WTC11 (cell line): ENCODE measurements at regions not wholly inside any gene's neighbourhood (a gene's known extent, or its start where the extent isn't known, plus 50 kb on each side); places are given as distances from the start of the nearest gene placed in this dataset.

ENCODE experiments used
- ATAC-seq: fragments of 200-7000 bp; cut with Tn5 transposase; 2 replicates; pipeline ENCODE4 v1.10.0; 2021; ENCODE audit warnings: mild to moderate bottlenecking, moderate library complexity
- CTCF ChIA-PET: fragments of 300-600 bp; sonication (Branson Sonifier 250); formaldehyde crosslinking; loops from one replicate; lab custom pipeline; 2021; ENCODE audit warnings: antibody characterized with exemption; lab: Charles Lee
- POLR2A ChIA-PET: fragments of 350-600 bp; sonication (Branson Sonifier 250); formaldehyde crosslinking; loops from one replicate; lab custom pipeline; 2021; ENCODE audit warnings: antibody characterized with exemption; lab: Charles Lee
- DNase-seq: peaks from one replicate; pipeline ENCODE4 v3.0.0; 2021; ENCODE audit warnings: low spot score
- H3K27ac Mint-ChIP-seq: 2 replicates; pipeline ENCODE4 v1.8.0; 2021; ENCODE audit warnings: mixed read lengths
- H3K27me3 Mint-ChIP-seq: 2 replicates; pipeline ENCODE4 v1.8.0; 2021; ENCODE audit warnings: low read depth, mild to moderate bottlenecking, moderate library complexity, mixed read lengths
- H3K36me3 Mint-ChIP-seq: 2 replicates; pipeline ENCODE4 v1.8.0; 2021; ENCODE audit warnings: mixed read lengths
- H3K4me1 Mint-ChIP-seq: 2 replicates; pipeline ENCODE4 v1.8.0; 2022; ENCODE audit warnings: mixed read lengths
- H3K4me3 Mint-ChIP-seq: 2 replicates; pipeline ENCODE4 v1.8.0; 2021; ENCODE audit warnings: mild to moderate bottlenecking, moderate library complexity, mixed read lengths
- H3K9me3 Mint-ChIP-seq: 2 replicates; pipeline ENCODE4 v1.8.0; 2021; ENCODE audit warnings: mixed read lengths
- CREB1 ChIP-seq: sonication (generic); formaldehyde crosslinking; IDR thresholded peaks from 2 replicates; pipeline ENCODE4 v1.8.0; 2023; ENCODE audit warnings: mild to moderate bottlenecking, missing genetic modification reagents
- ELF4 ChIP-seq: sonication (generic); formaldehyde crosslinking; IDR thresholded peaks from 2 replicates; pipeline ENCODE4 v1.8.1; 2022; ENCODE audit warnings: low read depth, mild to moderate bottlenecking, moderate library complexity, missing genetic modification reagents
- FOXP1 ChIP-seq: sonication (generic); formaldehyde crosslinking; IDR thresholded peaks from 2 replicates; pipeline ENCODE4 v1.8.0; 2022; ENCODE audit warnings: missing genetic modification reagents, mild to moderate bottlenecking, moderate library complexity, borderline replicate concordance
- HMGA2 ChIP-seq: fragments of 250-450 bp; sonication (Bioruptor Pico); IDR thresholded peaks from 2 replicates; pipeline ENCODE4 v1.4.0; 2021; ENCODE audit warnings: mild to moderate bottlenecking, moderate library complexity
- MXD4 ChIP-seq: fragments of 250-450 bp; sonication (Bioruptor Pico); IDR thresholded peaks from 2 replicates; pipeline ENCODE4 v1.8.0; 2021; ENCODE audit warnings: mild to moderate bottlenecking, moderate library complexity, borderline replicate concordance
- MYBL2 ChIP-seq: sonication (generic); formaldehyde crosslinking; IDR thresholded peaks from 2 replicates; pipeline ENCODE4 v1.8.1; 2023; ENCODE audit warnings: mild to moderate bottlenecking, moderate library complexity, missing genetic modification reagents
- NFATC4 ChIP-seq: fragments of 250-450 bp; sonication (Bioruptor Pico); IDR thresholded peaks from 2 replicates; pipeline ENCODE4 v1.9.0; 2021; ENCODE audit warnings: mild to moderate bottlenecking
- NFYB ChIP-seq: sonication (generic); formaldehyde crosslinking; conservative IDR thresholded peaks from 2 replicates; pipeline ENCODE4 v1.8.0; 2022; ENCODE audit warnings: low read depth, missing genetic modification reagents
- NR2C2 ChIP-seq: sonication (generic); formaldehyde crosslinking; IDR thresholded peaks from 2 replicates; pipeline ENCODE4 v1.8.0; 2022; ENCODE audit warnings: mild to moderate bottlenecking, missing genetic modification reagents
- PRRX2 ChIP-seq: fragments of 250-450 bp; sonication (Bioruptor Pico); IDR thresholded peaks from 2 replicates; pipeline ENCODE4 v1.8.0; 2021; ENCODE audit warnings: mild to moderate bottlenecking
- RORB ChIP-seq: fragments of 250-450 bp; sonication (Bioruptor Pico); IDR thresholded peaks from 2 replicates; pipeline ENCODE4 v1.9.0; 2021; ENCODE audit warnings: mild to moderate bottlenecking
- SMAD4 ChIP-seq: sonication (generic); formaldehyde crosslinking; IDR thresholded peaks from 2 replicates; pipeline ENCODE4 v1.8.0; 2022; ENCODE audit warnings: mild to moderate bottlenecking, missing genetic modification reagents
- SP1 ChIP-seq: sonication (generic); formaldehyde crosslinking; conservative IDR thresholded peaks from 2 replicates; pipeline ENCODE4 v1.8.1; 2022; ENCODE audit warnings: missing genetic modification reagents
- TEAD1 ChIP-seq: sonication (generic); formaldehyde crosslinking; IDR thresholded peaks from 2 replicates; pipeline ENCODE4 v1.8.0; 2022; ENCODE audit warnings: mild to moderate bottlenecking, missing genetic modification reagents
- ZBTB21 ChIP-seq: sonication (generic); formaldehyde crosslinking; IDR thresholded peaks from 2 replicates; pipeline ENCODE4 v1.8.1; 2023; ENCODE audit warnings: mild to moderate bottlenecking, missing genetic modification reagents, borderline replicate concordance
- ZNF121 ChIP-seq: sonication (generic); formaldehyde crosslinking; IDR thresholded peaks from 2 replicates; pipeline ENCODE4 v1.8.0; 2023; ENCODE audit warnings: missing genetic modification reagents
- ZNF317 ChIP-seq: sonication (generic); formaldehyde crosslinking; IDR thresholded peaks from 2 replicates; pipeline ENCODE4 v1.8.1; 2023; ENCODE audit warnings: low read depth, mild to moderate bottlenecking, moderate library complexity, missing genetic modification reagents, borderline replicate concordance
- TF ChIP-seq, protein P1 (sequence below): fragments of 250-450 bp; sonication (Bioruptor Pico); conservative IDR thresholded peaks from 2 replicates; pipeline ENCODE4 v1.9.0; 2021; ENCODE audit warnings: mild to moderate bottlenecking
- TF ChIP-seq, protein P2 (sequence below): fragments of 250-450 bp; sonication (Bioruptor Pico); IDR thresholded peaks from 2 replicates; pipeline ENCODE4 v1.9.0; 2021; ENCODE audit warnings: mild to moderate bottlenecking
- TF ChIP-seq, protein P3 (sequence below): sonication (generic); formaldehyde crosslinking; IDR thresholded peaks from 2 replicates; pipeline ENCODE4 v1.8.1; 2023; ENCODE audit warnings: mild to moderate bottlenecking, missing genetic modification reagents
- TF ChIP-seq, protein P4 (sequence below): sonication (generic); formaldehyde crosslinking; IDR thresholded peaks from 2 replicates; pipeline ENCODE4 v1.8.0; 2022; ENCODE audit warnings: mild to moderate bottlenecking, missing genetic modification reagents
- TF ChIP-seq, protein P5 (sequence below): sonication (generic); formaldehyde crosslinking; IDR thresholded peaks from 2 replicates; pipeline ENCODE4 v1.8.0; 2023; ENCODE audit warnings: mild to moderate bottlenecking, missing genetic modification reagents
- TF ChIP-seq, protein P6 (sequence below): sonication (generic); formaldehyde crosslinking; conservative IDR thresholded peaks from 2 replicates; pipeline ENCODE4 v1.8.1; 2023; ENCODE audit warnings: mild to moderate bottlenecking, low read depth, missing genetic modification reagents, moderate library complexity
- TF ChIP-seq, protein P7 (sequence below): sonication (generic); formaldehyde crosslinking; IDR thresholded peaks from 2 replicates; pipeline ENCODE4 v1.8.1; 2023; ENCODE audit warnings: mild to moderate bottlenecking, moderate library complexity, missing genetic modification reagents

DNA sequence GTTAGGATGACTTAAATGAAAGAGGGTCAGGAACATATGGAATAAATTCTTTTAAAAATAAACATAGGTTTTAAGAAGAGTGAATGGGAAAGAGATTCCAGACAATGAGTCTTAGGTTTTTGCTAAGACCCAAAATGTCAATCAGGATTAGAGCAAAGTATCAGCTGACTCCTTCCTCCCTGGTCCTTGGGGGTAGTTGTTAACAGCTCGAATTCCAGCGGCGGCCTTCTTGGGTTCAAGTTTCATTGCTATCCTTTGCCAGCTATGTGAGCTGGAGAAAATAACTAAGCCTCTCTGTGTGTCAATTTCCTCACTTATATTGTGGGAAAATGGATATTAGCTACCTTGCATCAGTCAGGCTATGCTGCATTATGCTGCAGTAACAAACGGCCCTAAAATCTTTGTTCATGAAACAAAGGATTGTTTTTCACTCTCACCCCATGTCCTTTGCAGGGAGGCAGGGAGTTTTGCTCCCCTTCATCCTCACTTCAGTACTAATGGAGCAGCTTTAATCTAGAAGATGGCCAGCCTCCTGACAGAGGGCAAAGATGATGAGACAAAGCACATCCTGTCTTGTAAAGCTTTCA is 83.8 kb upstream of the RFLNA start (continued):
- no peak for TF ChIP-seq ZNF317 (CRISPR knock-in tag)
- TF ChIP-seq, protein P1, sequence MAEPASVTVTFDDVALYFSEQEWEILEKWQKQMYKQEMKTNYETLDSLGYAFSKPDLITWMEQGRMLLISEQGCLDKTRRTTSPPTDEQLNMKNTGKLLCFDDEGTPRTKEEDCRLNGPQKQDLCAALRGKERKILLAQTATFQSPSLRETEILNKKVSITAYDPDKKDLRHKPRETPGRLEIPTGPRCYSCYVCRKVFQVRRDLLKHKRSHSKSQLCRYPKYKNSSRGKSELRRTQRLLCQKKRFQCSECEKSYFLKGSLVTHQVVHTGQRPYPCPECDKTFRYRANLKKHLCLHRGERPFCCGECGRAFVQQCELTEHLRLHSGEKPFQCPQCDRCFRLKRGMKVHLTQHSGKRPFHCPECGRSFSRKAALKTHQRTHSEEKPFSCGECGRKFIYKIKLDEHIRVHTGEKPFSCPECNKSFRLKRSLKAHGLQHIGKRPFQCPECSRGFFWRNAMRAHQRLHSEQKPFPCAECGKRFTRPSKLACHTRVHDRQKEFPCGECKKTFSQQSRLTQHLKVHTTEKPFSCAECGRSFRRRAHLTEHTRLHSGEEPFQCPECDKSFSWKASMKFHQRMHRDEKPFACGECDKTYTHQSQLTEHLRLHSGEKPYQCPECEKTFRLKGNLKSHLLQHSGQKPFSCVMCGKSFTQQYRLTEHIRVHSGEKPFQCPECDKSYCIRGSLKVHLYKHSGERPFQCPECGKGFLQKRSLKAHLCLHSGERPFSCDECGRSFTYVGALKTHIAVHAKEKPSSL (CRISPR knock-in tag), result no peak
- no peak for TF ChIP-seq PRRX2 (CRISPR knock-in tag)
- TF ChIP-seq, protein P2, sequence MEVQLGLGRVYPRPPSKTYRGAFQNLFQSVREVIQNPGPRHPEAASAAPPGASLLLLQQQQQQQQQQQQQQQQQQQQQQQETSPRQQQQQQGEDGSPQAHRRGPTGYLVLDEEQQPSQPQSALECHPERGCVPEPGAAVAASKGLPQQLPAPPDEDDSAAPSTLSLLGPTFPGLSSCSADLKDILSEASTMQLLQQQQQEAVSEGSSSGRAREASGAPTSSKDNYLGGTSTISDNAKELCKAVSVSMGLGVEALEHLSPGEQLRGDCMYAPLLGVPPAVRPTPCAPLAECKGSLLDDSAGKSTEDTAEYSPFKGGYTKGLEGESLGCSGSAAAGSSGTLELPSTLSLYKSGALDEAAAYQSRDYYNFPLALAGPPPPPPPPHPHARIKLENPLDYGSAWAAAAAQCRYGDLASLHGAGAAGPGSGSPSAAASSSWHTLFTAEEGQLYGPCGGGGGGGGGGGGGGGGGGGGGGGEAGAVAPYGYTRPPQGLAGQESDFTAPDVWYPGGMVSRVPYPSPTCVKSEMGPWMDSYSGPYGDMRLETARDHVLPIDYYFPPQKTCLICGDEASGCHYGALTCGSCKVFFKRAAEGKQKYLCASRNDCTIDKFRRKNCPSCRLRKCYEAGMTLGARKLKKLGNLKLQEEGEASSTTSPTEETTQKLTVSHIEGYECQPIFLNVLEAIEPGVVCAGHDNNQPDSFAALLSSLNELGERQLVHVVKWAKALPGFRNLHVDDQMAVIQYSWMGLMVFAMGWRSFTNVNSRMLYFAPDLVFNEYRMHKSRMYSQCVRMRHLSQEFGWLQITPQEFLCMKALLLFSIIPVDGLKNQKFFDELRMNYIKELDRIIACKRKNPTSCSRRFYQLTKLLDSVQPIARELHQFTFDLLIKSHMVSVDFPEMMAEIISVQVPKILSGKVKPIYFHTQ (CRISPR knock-in tag), result no peak
- TF ChIP-seq MXD4 (CRISPR knock-in tag), result no peak
- no peak for TF ChIP-seq ZNF121
- TF ChIP-seq CREB1 (CRISPR knock-in tag), result no peak
- TF ChIP-seq, protein P3, sequence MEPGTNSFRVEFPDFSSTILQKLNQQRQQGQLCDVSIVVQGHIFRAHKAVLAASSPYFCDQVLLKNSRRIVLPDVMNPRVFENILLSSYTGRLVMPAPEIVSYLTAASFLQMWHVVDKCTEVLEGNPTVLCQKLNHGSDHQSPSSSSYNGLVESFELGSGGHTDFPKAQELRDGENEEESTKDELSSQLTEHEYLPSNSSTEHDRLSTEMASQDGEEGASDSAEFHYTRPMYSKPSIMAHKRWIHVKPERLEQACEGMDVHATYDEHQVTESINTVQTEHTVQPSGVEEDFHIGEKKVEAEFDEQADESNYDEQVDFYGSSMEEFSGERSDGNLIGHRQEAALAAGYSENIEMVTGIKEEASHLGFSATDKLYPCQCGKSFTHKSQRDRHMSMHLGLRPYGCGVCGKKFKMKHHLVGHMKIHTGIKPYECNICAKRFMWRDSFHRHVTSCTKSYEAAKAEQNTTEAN (CRISPR knock-in tag), result no peak
- TF ChIP-seq, all 79 proteins: peak for 0

DNA sequence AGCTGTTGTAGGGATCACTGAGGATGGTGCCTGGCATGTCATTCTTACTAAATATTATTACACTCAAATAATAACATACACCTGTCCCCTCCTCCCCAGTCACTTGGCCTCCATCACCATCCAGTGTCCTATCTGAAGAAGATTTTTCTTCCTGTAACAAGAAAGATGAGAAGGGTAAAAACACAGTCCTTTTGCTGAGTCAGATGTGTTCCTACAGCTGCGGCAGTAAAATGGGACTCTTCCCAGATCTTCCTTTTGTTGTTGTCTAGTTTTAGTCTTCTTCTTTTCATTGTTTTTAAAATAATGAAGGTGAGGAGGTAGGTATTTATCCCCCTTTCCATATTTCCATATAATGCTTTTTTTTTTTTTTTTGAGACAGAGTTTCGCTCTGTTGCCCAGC is 83.1 kb upstream of the RFLNA start:
- DNase-seq (no peak), ATAC-seq (no peak)
- POLR2A ChIA-PET, result no interaction called here
- H3K36me3 Mint-ChIP-seq, result peaks cover 31% of the 10 kb centered on the region
- H3K4me1 Mint-ChIP-seq, result peaks cover 21% of the 10 kb centered on the region
- no peak overlapping the region for H3K4me3 Mint-ChIP-seq
- CTCF ChIA-PET, result no interaction called here
- no peak overlapping the region for H3K27ac Mint-ChIP-seq
- H3K9me3 Mint-ChIP-seq, result peaks cover 42% of the 10 kb centered on the region
- peaks cover 24% of the 10 kb centered on the region for H3K27me3 Mint-ChIP-seq
- TF ChIP-seq SP1, result no peak
- no peak for TF ChIP-seq TEAD1 (CRISPR knock-in tag)
- TF ChIP-seq, protein P4, sequence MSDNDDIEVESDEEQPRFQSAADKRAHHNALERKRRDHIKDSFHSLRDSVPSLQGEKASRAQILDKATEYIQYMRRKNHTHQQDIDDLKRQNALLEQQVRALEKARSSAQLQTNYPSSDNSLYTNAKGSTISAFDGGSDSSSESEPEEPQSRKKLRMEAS (CRISPR knock-in tag), result no peak
- no peak for TF ChIP-seq NR2C2 (CRISPR knock-in tag)
- no peak for TF ChIP-seq RORB (CRISPR knock-in tag)
- TF ChIP-seq SMAD4 (CRISPR knock-in tag), result no peak
- no peak for TF ChIP-seq ZBTB21 (CRISPR knock-in tag)
- no peak for TF ChIP-seq HMGA2
- TF ChIP-seq, protein P5, sequence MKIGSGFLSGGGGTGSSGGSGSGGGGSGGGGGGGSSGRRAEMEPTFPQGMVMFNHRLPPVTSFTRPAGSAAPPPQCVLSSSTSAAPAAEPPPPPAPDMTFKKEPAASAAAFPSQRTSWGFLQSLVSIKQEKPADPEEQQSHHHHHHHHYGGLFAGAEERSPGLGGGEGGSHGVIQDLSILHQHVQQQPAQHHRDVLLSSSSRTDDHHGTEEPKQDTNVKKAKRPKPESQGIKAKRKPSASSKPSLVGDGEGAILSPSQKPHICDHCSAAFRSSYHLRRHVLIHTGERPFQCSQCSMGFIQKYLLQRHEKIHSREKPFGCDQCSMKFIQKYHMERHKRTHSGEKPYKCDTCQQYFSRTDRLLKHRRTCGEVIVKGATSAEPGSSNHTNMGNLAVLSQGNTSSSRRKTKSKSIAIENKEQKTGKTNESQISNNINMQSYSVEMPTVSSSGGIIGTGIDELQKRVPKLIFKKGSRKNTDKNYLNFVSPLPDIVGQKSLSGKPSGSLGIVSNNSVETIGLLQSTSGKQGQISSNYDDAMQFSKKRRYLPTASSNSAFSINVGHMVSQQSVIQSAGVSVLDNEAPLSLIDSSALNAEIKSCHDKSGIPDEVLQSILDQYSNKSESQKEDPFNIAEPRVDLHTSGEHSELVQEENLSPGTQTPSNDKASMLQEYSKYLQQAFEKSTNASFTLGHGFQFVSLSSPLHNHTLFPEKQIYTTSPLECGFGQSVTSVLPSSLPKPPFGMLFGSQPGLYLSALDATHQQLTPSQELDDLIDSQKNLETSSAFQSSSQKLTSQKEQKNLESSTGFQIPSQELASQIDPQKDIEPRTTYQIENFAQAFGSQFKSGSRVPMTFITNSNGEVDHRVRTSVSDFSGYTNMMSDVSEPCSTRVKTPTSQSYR (CRISPR knock-in tag), result no peak
- TF ChIP-seq ELF4 (CRISPR knock-in tag), result no peak
- no peak for TF ChIP-seq NFYB
- TF ChIP-seq, protein P6, sequence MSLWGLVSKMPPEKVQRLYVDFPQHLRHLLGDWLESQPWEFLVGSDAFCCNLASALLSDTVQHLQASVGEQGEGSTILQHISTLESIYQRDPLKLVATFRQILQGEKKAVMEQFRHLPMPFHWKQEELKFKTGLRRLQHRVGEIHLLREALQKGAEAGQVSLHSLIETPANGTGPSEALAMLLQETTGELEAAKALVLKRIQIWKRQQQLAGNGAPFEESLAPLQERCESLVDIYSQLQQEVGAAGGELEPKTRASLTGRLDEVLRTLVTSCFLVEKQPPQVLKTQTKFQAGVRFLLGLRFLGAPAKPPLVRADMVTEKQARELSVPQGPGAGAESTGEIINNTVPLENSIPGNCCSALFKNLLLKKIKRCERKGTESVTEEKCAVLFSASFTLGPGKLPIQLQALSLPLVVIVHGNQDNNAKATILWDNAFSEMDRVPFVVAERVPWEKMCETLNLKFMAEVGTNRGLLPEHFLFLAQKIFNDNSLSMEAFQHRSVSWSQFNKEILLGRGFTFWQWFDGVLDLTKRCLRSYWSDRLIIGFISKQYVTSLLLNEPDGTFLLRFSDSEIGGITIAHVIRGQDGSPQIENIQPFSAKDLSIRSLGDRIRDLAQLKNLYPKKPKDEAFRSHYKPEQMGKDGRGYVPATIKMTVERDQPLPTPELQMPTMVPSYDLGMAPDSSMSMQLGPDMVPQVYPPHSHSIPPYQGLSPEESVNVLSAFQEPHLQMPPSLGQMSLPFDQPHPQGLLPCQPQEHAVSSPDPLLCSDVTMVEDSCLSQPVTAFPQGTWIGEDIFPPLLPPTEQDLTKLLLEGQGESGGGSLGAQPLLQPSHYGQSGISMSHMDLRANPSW (CRISPR knock-in tag), result no peak
- TF ChIP-seq MYBL2 (CRISPR knock-in tag), result no peak
- TF ChIP-seq, protein P7, sequence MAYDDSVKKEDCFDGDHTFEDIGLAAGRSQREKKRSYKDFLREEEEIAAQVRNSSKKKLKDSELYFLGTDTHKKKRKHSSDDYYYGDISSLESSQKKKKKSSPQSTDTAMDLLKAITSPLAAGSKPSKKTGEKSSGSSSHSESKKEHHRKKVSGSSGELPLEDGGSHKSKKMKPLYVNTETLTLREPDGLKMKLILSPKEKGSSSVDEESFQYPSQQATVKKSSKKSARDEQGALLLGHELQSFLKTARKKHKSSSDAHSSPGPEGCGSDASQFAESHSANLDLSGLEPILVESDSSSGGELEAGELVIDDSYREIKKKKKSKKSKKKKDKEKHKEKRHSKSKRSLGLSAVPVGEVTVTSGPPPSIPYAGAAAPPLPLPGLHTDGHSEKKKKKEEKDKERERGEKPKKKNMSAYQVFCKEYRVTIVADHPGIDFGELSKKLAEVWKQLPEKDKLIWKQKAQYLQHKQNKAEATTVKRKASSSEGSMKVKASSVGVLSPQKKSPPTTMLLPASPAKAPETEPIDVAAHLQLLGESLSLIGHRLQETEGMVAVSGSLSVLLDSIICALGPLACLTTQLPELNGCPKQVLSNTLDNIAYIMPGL, result no peak
- TF ChIP-seq FOXP1 (CRISPR knock-in tag), result no peak
- TF ChIP-seq NFATC4 (CRISPR knock-in tag), result no peak
